C4-2B (cell line): ENCODE measurements at regions not wholly inside any gene's neighbourhood (a gene's known extent, or its start where the extent isn't known, plus 50 kb on each side); places are given as distances from the start of the nearest gene placed in this dataset.
A peak's percentile ranks its signal among the peaks of the same experiment; 100 is the strongest.

Experiments
- H3K27ac ChIP-seq: fragments of 450-650 bp; 2 replicates; pipeline ENCODE4 v1.5.1; 2017
- CTCF ChIP-seq: fragments of 450-650 bp; conservative IDR thresholded peaks from 2 replicates; pipeline ENCODE4 v1.5.1; 2017; ENCODE audit warnings: mild to moderate bottlenecking
- ZFX ChIP-seq: fragments of 450-650 bp; IDR thresholded peaks from 2 replicates; pipeline ENCODE4 v1.6.1; 2017

- TF ChIP-seq CTCF: peak; percentile 87
- no peak for TF ChIP-seq ZFX
- no peak overlapping the region for H3K27ac ChIP-seq
Measured at GRCh38 chr22:34111210-34111824, 191.0 kb upstream of the LARGE1 start.

GRCh38 chr22:34113381-34113780 is 193.1 kb upstream of the LARGE1 start:
- no peak overlapping the region for H3K27ac ChIP-seq
- TF ChIP-seq ZFX: no peak
- no peak for TF ChIP-seq CTCF

- H3K27ac ChIP-seq: no peak overlapping the region
- TF ChIP-seq ZFX (no peak), CTCF (no peak)
Measured at GRCh38 chr22:34114406-34114805, 194.1 kb upstream of the LARGE1 start.

GRCh38 chr22:34115722-34116121 is 195.4 kb upstream of the LARGE1 start:
- TF ChIP-seq CTCF: no peak
- TF ChIP-seq ZFX: no peak

GRCh38 chr22:34116126-34116525 is 195.8 kb upstream of the LARGE1 start:
- no peak overlapping the region for H3K27ac ChIP-seq
- TF ChIP-seq ZFX: no peak
- no peak for TF ChIP-seq CTCF

More at GRCh38 chr22:34115722-34116121, 195.4 kb upstream of the LARGE1 start:
- H3K27ac ChIP-seq: no peak overlapping the region

- H3K27ac ChIP-seq: no peak overlapping the region
- TF ChIP-seq ZFX: no peak
- TF ChIP-seq CTCF: no peak
Measured at GRCh38 chr22:34122042-34122441, 201.8 kb upstream of the LARGE1 start.

- H3K27ac ChIP-seq: no peak overlapping the region
- no peak for TF ChIP-seq CTCF
Measured at GRCh38 chr22:34129691-34130486, 209.6 kb upstream of the LARGE1 start.
